K562 (cell line): ENCODE measurements at regions not wholly inside any gene's neighbourhood (a gene's known extent, or its start where the extent isn't known, plus 50 kb on each side); places are given as distances from the start of the nearest gene placed in this dataset.

Experiments used
- ATAC-seq: fragments of 200-7000 bp; cut with Tn5 transposase; 3 replicates; pipeline ENCODE4 v1.9.1; 2020; ENCODE audit warnings: moderate library complexity
- BruUV-seq: library from RNA; stranded (reverse); fragments of 400-500 nt; replicated peaks from 2 replicates; lab custom pipeline; 2021; lab: Mats Ljungman, UMichigan
- CTCF ChIA-PET: fragments of 300-600 bp; formaldehyde crosslinking; extraction: SDS; loops from one replicate; lab custom pipeline; 2021; ENCODE audit warnings: low intra/inter-chr PET ratio; lab: Yijun Ruan, JAX
- POLR2A ChIA-PET: fragments of 300-600, 350-650 bp; sonication (Branson Sonifier 250); formaldehyde crosslinking; extraction: SDS; loops from one replicate; lab custom pipeline; 2021; ENCODE audit warnings: antibody characterized with exemption, inconsistent platforms; lab: Yijun Ruan, JAX
- DNase-seq, 4 experiments: peaks; one replicate each; pipeline versions ENCODE4 v3.0.0 to v3.0.0-alpha.2; 2011 to 2018; ENCODE audit warnings: low spot score in 3 of 4, mixed read lengths in 3 of 4; ENCODE audit errors: extremely low read depth in 1 of 4
- FAIRE-seq: peaks from 2 replicates; lab custom pipeline; 2011; peaks lifted over from hg19 to GRCh38; lab: Jason Lieb, UNC
- H2AFZ ChIP-seq: 2 replicates; pipeline ENCODE4 v1.6.0; 2011; ENCODE audit warnings: low read depth, low read length, control low read depth, inconsistent platforms
- H3K27ac ChIP-seq: fragments of 200-600 bp; 3 replicates; pipeline ENCODE4 v1.8.0; 2011; ENCODE audit warnings: low read depth, mild to moderate bottlenecking, control low read depth, inconsistent platforms, low read length, moderate library complexity, mixed read lengths; ENCODE audit errors: extremely low read depth
- H3K27me3 ChIP-seq, 2 experiments: fragments of 300-600 bp in 1 of 2; 2 replicates in 1 of 2; 3 replicates in 1 of 2; pipeline versions ENCODE4 v1.6.0 to v1.8.0; 2011; ENCODE audit warnings: inconsistent platforms in 2 of 2, low read length in 2 of 2, mild to moderate bottlenecking in 1 of 2, mixed read lengths in 1 of 2, moderate library complexity in 1 of 2; ENCODE audit not compliant: control insufficient read depth in 2 of 2, insufficient read depth in 2 of 2
- H3K36me3 ChIP-seq: fragments of 300-600 bp; 3 replicates; pipeline ENCODE4 v1.8.0; 2011; ENCODE audit warnings: mild to moderate bottlenecking, low read length, inconsistent platforms; ENCODE audit not compliant: control insufficient read depth, insufficient read depth
- H3K4me1 ChIP-seq, 2 experiments: fragments of 200-600 bp in 1 of 2; replicated peaks in 1 of 2; 2 replicates in 1 of 2; 3 replicates in 1 of 2; pipeline versions ENCODE4 v1.5.1 to v1.8.0; 2011; ENCODE audit warnings: inconsistent platforms in 2 of 2, low read length in 2 of 2, mild to moderate bottlenecking in 1 of 2, mixed read lengths in 1 of 2, moderate library complexity in 1 of 2; ENCODE audit not compliant: control insufficient read depth in 2 of 2, insufficient read depth in 2 of 2
- H3K4me2 ChIP-seq: 2 replicates; pipeline ENCODE4 v1.6.1; 2011; ENCODE audit warnings: low read length, control low read depth, inconsistent platforms, mixed read lengths; ENCODE audit not compliant: insufficient read depth
- H3K4me3 ChIP-seq: fragments of 200-600 bp; sonication (generic), shearing (Covaris generic); 2 replicates; pipeline ENCODE4 v1.5.1; 2016; ENCODE audit warnings: control low read depth, inconsistent platforms
- H3K79me2 ChIP-seq: fragments of 200-600 bp; 3 replicates; pipeline ENCODE4 v1.8.0; 2011; ENCODE audit warnings: low read length, inconsistent platforms; ENCODE audit not compliant: control insufficient read depth, insufficient read depth
- H3K9ac ChIP-seq, 2 experiments: 2 replicates each; pipeline versions ENCODE4 v1.6.0 to v1.6.1; 2011; ENCODE audit warnings: low read depth in 2 of 2, low read length in 2 of 2, control low read depth in 1 of 2, inconsistent platforms in 1 of 2, mild to moderate bottlenecking in 1 of 2, mixed read lengths in 1 of 2; ENCODE audit not compliant: insufficient read depth in 1 of 2
- H3K9me1 ChIP-seq: one replicate; pipeline ENCODE4 v1.6.0; 2011; ENCODE audit warnings: inconsistent platforms, mild to moderate bottlenecking, low read length, moderate library complexity; ENCODE audit not compliant: control insufficient read depth, insufficient read depth
- H3K9me3 ChIP-seq: replicated peaks from 2 replicates; pipeline ENCODE4 v1.5.1; 2011; ENCODE audit warnings: low read depth, low read length, inconsistent platforms; ENCODE audit not compliant: control insufficient read depth, insufficient read depth
- H4K20me1 ChIP-seq: replicated peaks from 2 replicates; pipeline ENCODE4 v1.6.1; 2011; ENCODE audit warnings: low read length, inconsistent platforms, mixed read lengths; ENCODE audit not compliant: control insufficient read depth, insufficient read depth
- CBFA2T3 ChIP-seq: fragments of 450-650 bp; IDR thresholded peaks from 2 replicates; pipeline ENCODE4 v1.6.1; 2017
- E4F1 ChIP-seq: fragments of 250-450 bp; sonication (Bioruptor Pico); IDR thresholded peaks from 2 replicates; pipeline ENCODE4 v1.5.0; 2021; ENCODE audit warnings: mild to moderate bottlenecking, borderline replicate concordance
- ESRRA ChIP-seq: fragments of 450-650 bp; IDR thresholded peaks from 2 replicates; pipeline ENCODE4 v1.6.1; 2014; ENCODE audit warnings: low read depth, mild to moderate bottlenecking, moderate library complexity, borderline replicate concordance
- KDM5B ChIP-seq: fragments of 200-600 bp; sonication (generic); IDR thresholded peaks from 2 replicates; pipeline ENCODE4 v1.6.1; 2012; ENCODE audit warnings: low read depth, mild to moderate bottlenecking, moderate library complexity, low read length, control low read depth, inconsistent platforms; ENCODE audit not compliant: insufficient replicate concordance
- MLLT1 ChIP-seq, 2 experiments: fragments of 450-650 bp; IDR thresholded peaks; 2 replicates each; pipeline ENCODE4 v1.6.1; 2016
- MNT ChIP-seq, 2 experiments: fragments of 450-650 bp; conservative IDR thresholded peaks; 2 replicates each; pipeline ENCODE4 v1.6.1; 2017; ENCODE audit warnings: mild to moderate bottlenecking in 2 of 2, moderate library complexity in 2 of 2
- POLR2AphosphoS5 ChIP-seq: IDR thresholded peaks from 2 replicates; pipeline ENCODE4 v1.6.1; 2011; ENCODE audit warnings: mild to moderate bottlenecking, low read depth, low read length, moderate library complexity; ENCODE audit not compliant: control insufficient read depth, insufficient read depth
- POU5F1 ChIP-seq: fragments of 150-350 bp; IDR thresholded peaks from 2 replicates; pipeline ENCODE4 v1.6.1; 2014; ENCODE audit warnings: borderline replicate concordance, low read length, low read depth, mild to moderate bottlenecking; ENCODE audit not compliant: partially characterized antibody
- SAP30 ChIP-seq: fragments of 200-600 bp; sonication (generic); IDR thresholded peaks from 2 replicates; pipeline ENCODE4 v1.6.1; 2012; ENCODE audit warnings: borderline replicate concordance, low read depth, mild to moderate bottlenecking, moderate library complexity, low read length, control low read depth, inconsistent platforms; ENCODE audit not compliant: insufficient read depth, poor library complexity, severe bottlenecking
- ZNF507 ChIP-seq: conservative IDR thresholded peaks from 2 replicates; pipeline ENCODE4 v1.6.1; 2017; ENCODE audit warnings: missing genetic modification characterization, missing compliant biosample characterization
- WGBS: fragments of 100-300 bp; shearing (Covaris generic); methylation state at CpG from one replicate; pipeline ENCODE4 v1.1.6; 2016; ENCODE audit warnings: low coverage, mixed read lengths; ENCODE audit not compliant: insufficient coverage; ENCODE audit errors: missing lambda C conversion rate; 5-methylcytosine and 5-hydroxymethylcytosine counted together
- in situ Hi-C: fragments of 300-500 bp; cut with MboI; formaldehyde crosslinking; loops from 4 replicates; pipeline ENCODE4 v1.15.0; 2018; ENCODE audit warnings: inconsistent platforms, mixed read lengths
- intact Hi-C: fragments of 100-400 bp; cut with micrococcal nuclease; formaldehyde crosslinking; loops from 2 replicates; pipeline ENCODE4 v1.14.2; 2022

GRCh38 chr6:2579804-2580570 is 170.7 kb downstream of the MYLK4 start:
- Histone ChIP-seq H3K79me2 (no peaks in the 10 kb centered on the region), H3K36me3 (no peaks in the 10 kb centered on the region), H3K27ac (no peak overlapping the region), H2AFZ (no peak overlapping the region), H3K9ac (no peak overlapping the region), H3K4me2 (no peak overlapping the region), H3K9me3 (no peaks in the 10 kb centered on the region), H3K27me3 (peaks cover 11 to 30% of the 10 kb centered on the region in 2 experiments; a peak in 4 of 5 replicates), H3K9me1 (no peaks in the 10 kb centered on the region), H3K4me3 (no peak overlapping the region), H4K20me1 (no peaks in the 10 kb centered on the region), H3K4me1 (no peaks in the 10 kb centered on the region; a peak in 1 of 5 replicates)
- under 1% methylated on average over 14 of the region's 14 CpGs for WGBS
- intact Hi-C loops = no loop called here
- BruUV-seq = no TSS peak
- ChIA-PET CTCF (no interaction called here), POLR2A (interaction anchor here (1.0 kb wide), 1 partner anchor 113 kb away, joined by 3 read pairs; no protein-coding TSS in a partner anchor)
- in situ Hi-C loops = no loop called here
- TF ChIP-seq POU5F1 (no peak), E4F1 (CRISPR knock-in tag) (no peak), SAP30 (no peak), ZNF507 (tag) (no peak), KDM5B (no peak), POLR2AphosphoS5 (no peak), CBFA2T3 (no peak), ESRRA (no peak), MNT (conservative IDR thresholded peaks at IDR 0.05) (no peak), MLLT1 (IDR thresholded peaks at IDR 0.05) (no peak)
- FAIRE-seq = no peak
- no peak for ATAC-seq
- DNase-seq = no peak
